DND-41 (cell line): ENCODE measurements at regions not wholly inside any gene's neighbourhood (a gene's known extent, or its start where the extent isn't known, plus 50 kb on each side); places are given as distances from the start of the nearest gene placed in this dataset.

Source experiments
- ATAC-seq: fragments of 200-7000 bp; cut with Tn5 transposase; 3 replicates; pipeline ENCODE4 v1.9.1; 2021; ENCODE audit warnings: low read depth; ENCODE audit not compliant: insufficient read depth
- DNase-seq: peaks from one replicate; pipeline ENCODE4 v3.0.0-alpha.2; 2020
- H2AFZ ChIP-seq: 2 replicates; pipeline ENCODE4 v1.6.0; 2012; ENCODE audit warnings: low read depth, low read length
- H3K27ac ChIP-seq: 2 replicates; pipeline ENCODE4 v1.5.1; 2012; ENCODE audit warnings: low read length, inconsistent platforms
- H3K27me3 ChIP-seq: fragments of 200-600 bp; sonication (generic); 2 replicates; pipeline ENCODE4 v1.6.0; 2012; ENCODE audit warnings: low read length, mild to moderate bottlenecking, inconsistent platforms; ENCODE audit not compliant: insufficient read depth, poor library complexity
- H3K36me3 ChIP-seq: 2 replicates; pipeline ENCODE4 v1.5.1; 2012; ENCODE audit warnings: low read length, inconsistent platforms; ENCODE audit not compliant: insufficient read depth
- H3K4me1 ChIP-seq: 2 replicates; pipeline ENCODE4 v1.5.1; 2012; ENCODE audit warnings: mild to moderate bottlenecking, low read length; ENCODE audit not compliant: insufficient read depth
- H3K4me2 ChIP-seq: 2 replicates; pipeline ENCODE4 v1.6.0; 2012; ENCODE audit warnings: mild to moderate bottlenecking, moderate library complexity, low read length, inconsistent platforms; ENCODE audit not compliant: insufficient read depth
- H3K4me3 ChIP-seq, 2 experiments: fragments of 200-600 bp in 1 of 2; shearing (Covaris generic) in 1 of 2; 2 replicates each; pipeline ENCODE4 v1.5.1; 2012 to 2016; ENCODE audit warnings: inconsistent platforms in 2 of 2, low read length in 2 of 2, mild to moderate bottlenecking in 2 of 2, low read depth in 1 of 2, moderate library complexity in 1 of 2
- H3K79me2 ChIP-seq: 2 replicates; pipeline ENCODE4 v1.6.0; 2012; ENCODE audit warnings: low read length, inconsistent platforms; ENCODE audit not compliant: insufficient read depth
- H3K9ac ChIP-seq: 2 replicates; pipeline ENCODE4 v1.6.0; 2012; ENCODE audit warnings: low read depth, mild to moderate bottlenecking, inconsistent platforms, low read length, moderate library complexity
- H3K9me3 ChIP-seq: 2 replicates; pipeline ENCODE4 v1.5.1; 2012; ENCODE audit warnings: low read length, moderate library complexity, mild to moderate bottlenecking, inconsistent platforms; ENCODE audit not compliant: insufficient read depth, severe bottlenecking
- H4K20me1 ChIP-seq: 2 replicates; pipeline ENCODE4 v1.6.0; 2012; ENCODE audit warnings: low read length; ENCODE audit not compliant: insufficient read depth
- CTCF ChIP-seq: IDR thresholded peaks from 2 replicates; pipeline ENCODE4 v1.5.1; 2012; ENCODE audit warnings: borderline replicate concordance, low read length, moderate library complexity, mild to moderate bottlenecking; ENCODE audit not compliant: poor library complexity, severe bottlenecking; ENCODE audit errors: extremely low read depth
- EZH2 ChIP-seq: IDR thresholded peaks from 3 replicates; pipeline ENCODE4 v1.6.1; 2012; ENCODE audit warnings: borderline replicate concordance, low read depth, mild to moderate bottlenecking, moderate library complexity, low read length, inconsistent platforms; ENCODE audit not compliant: severe bottlenecking

- Histone ChIP-seq H3K27me3 (peaks cover 14% of the 10 kb centered on the region), H3K4me2 (no peak overlapping the region), H3K79me2 (no peaks in the 10 kb centered on the region), H3K36me3 (no peaks in the 10 kb centered on the region), H3K4me3 (no peak overlapping the region), H3K9ac (no peak overlapping the region), H3K9me3 (peaks cover 7% of the 10 kb centered on the region), H3K27ac (no peak overlapping the region), H4K20me1 (no peaks in the 10 kb centered on the region), H2AFZ (no peak overlapping the region), H3K4me1 (no peaks in the 10 kb centered on the region)
- peak; percentile 48; the same call in 1 of the 3 replicates for ATAC-seq
- DNase-seq: no peak
- TF ChIP-seq CTCF (no peak), EZH2 (no peak)
Observed at GRCh38 chr6:170462366-170463020, 90.6 kb downstream of the PSMB1 start.

GRCh38 chr6:170461556-170462365 is 91.3 kb downstream of the PSMB1 start:
- Histone ChIP-seq H3K4me1 (no peaks in the 10 kb centered on the region), H3K79me2 (no peaks in the 10 kb centered on the region)

GRCh38 chr6:170461111-170461510 is 92.0 kb downstream of the PSMB1 start:
- Histone ChIP-seq H3K9ac (no peak overlapping the region), H3K4me3 (no peak overlapping the region), H3K79me2 (no peaks in the 10 kb centered on the region), H4K20me1 (no peaks in the 10 kb centered on the region), H3K4me1 (no peaks in the 10 kb centered on the region), H3K27me3 (peaks cover 14% of the 10 kb centered on the region), H2AFZ (no peak overlapping the region), H3K27ac (no peak overlapping the region), H3K36me3 (no peaks in the 10 kb centered on the region), H3K9me3 (peaks cover 6% of the 10 kb centered on the region), H3K4me2 (no peak overlapping the region)
- no peak for TF ChIP-seq EZH2
- TF ChIP-seq CTCF: no peak
- ATAC-seq: no peak
- DNase-seq: no peak

More at GRCh38 chr6:170461556-170462365, 91.3 kb downstream of the PSMB1 start:
- DNase-seq (no peak), ATAC-seq (no peak)
- no peak overlapping the region for H2AFZ ChIP-seq
- H3K9me3 ChIP-seq: peaks cover 6% of the 10 kb centered on the region
- no peaks in the 10 kb centered on the region for H4K20me1 ChIP-seq
- no peak overlapping the region for H3K9ac ChIP-seq
- no peaks in the 10 kb centered on the region for H3K36me3 ChIP-seq
- no peak overlapping the region for H3K27ac ChIP-seq
- H3K27me3 ChIP-seq: peaks cover 14% of the 10 kb centered on the region
- no peak for TF ChIP-seq EZH2
- TF ChIP-seq CTCF: no peak
- H3K4me3 ChIP-seq: no peak overlapping the region
- no peak overlapping the region for H3K4me2 ChIP-seq
